PC-3 (cell line): ENCODE measurements at regions not wholly inside any gene's neighbourhood (a gene's known extent, or its start where the extent isn't known, plus 50 kb on each side); places are given as distances from the start of the nearest gene placed in this dataset.

Experiments
- ATAC-seq: fragments of 200-7000 bp; cut with Tn5 transposase; 2 replicates; pipeline ENCODE4 v1.9.1; 2020; ENCODE audit warnings: mild to moderate bottlenecking, moderate library complexity
- BruUV-seq: library from RNA; stranded (reverse); fragments of 400-500 nt; replicated peaks from 2 replicates; lab custom pipeline; 2021; lab: Mats Ljungman, UMichigan
- CTCF ChIA-PET: fragments of 300-600 bp; sonication (Branson Sonifier 250); formaldehyde crosslinking; loops from one replicate; lab custom pipeline; 2022; ENCODE audit warnings: antibody characterized with exemption; lab: Charles Lee
- POLR2A ChIA-PET: fragments of 300-600 bp; sonication (Branson Sonifier 250); formaldehyde crosslinking; loops from one replicate; lab custom pipeline; 2022; ENCODE audit warnings: antibody characterized with exemption; ENCODE audit not compliant: unreplicated experiment; lab: Charles Lee
- DNase-seq: peaks from one replicate; pipeline ENCODE4 v3.0.0-alpha.2; 2015
- H2AFZ ChIP-seq: fragments of 300-600 bp; sonication (generic); 2 replicates; pipeline ENCODE4 v1.6.0; 2016; ENCODE audit warnings: antibody characterized with exemption, low read length
- H3F3A ChIP-seq: fragments of 300-600 bp; sonication (generic); one replicate; pipeline ENCODE4 v1.6.0; 2017; ENCODE audit warnings: antibody characterized with exemption, low read length, control low read depth, mild to moderate bottlenecking; ENCODE audit not compliant: unreplicated experiment
- H3K27ac ChIP-seq: fragments of 300-600 bp; sonication (generic); 2 replicates; pipeline ENCODE4 v1.5.1; 2016; ENCODE audit warnings: mild to moderate bottlenecking, low read length
- H3K27me3 ChIP-seq: fragments of 300-600 bp; sonication (generic); 2 replicates; pipeline ENCODE4 v1.6.1; 2016; ENCODE audit warnings: low read length, mixed read lengths
- H3K36me3 ChIP-seq: fragments of 300-600 bp; sonication (generic); 2 replicates; pipeline ENCODE4 v1.6.1; 2016; ENCODE audit warnings: low read depth, mixed run types, low read length, mixed read lengths
- H3K4me1 ChIP-seq: fragments of 300-600 bp; sonication (generic); 2 replicates; pipeline ENCODE4 v1.5.1; 2016; ENCODE audit warnings: low read length; ENCODE audit not compliant: insufficient read depth
- H3K4me2 ChIP-seq: fragments of 300-600 bp; sonication (generic); 2 replicates; pipeline ENCODE4 v1.6.0; 2016; ENCODE audit warnings: low read length
- H3K4me3 ChIP-seq: fragments of 300-600 bp; sonication (generic); 2 replicates; pipeline ENCODE4 v1.5.1; 2016; ENCODE audit warnings: mild to moderate bottlenecking, low read length, mixed read lengths
- H3K79me2 ChIP-seq: fragments of 300-600 bp; sonication (generic); 2 replicates; pipeline ENCODE4 v1.6.1; 2017; ENCODE audit warnings: low read length, mixed read lengths
- H3K9ac ChIP-seq: fragments of 300-600 bp; sonication (generic); 2 replicates; pipeline ENCODE4 v1.6.0; 2016; ENCODE audit warnings: mild to moderate bottlenecking, low read length
- H3K9me2 ChIP-seq: fragments of 300-600 bp; sonication (generic); replicated peaks from 2 replicates; pipeline ENCODE4 v1.6.1; 2016; ENCODE audit warnings: mixed run types, low read length, mixed read lengths
- H3K9me3 ChIP-seq: fragments of 300-600 bp; sonication (generic); 2 replicates; pipeline ENCODE4 v1.6.1; 2016; ENCODE audit warnings: low read length, mixed read lengths
- H4K20me1 ChIP-seq: fragments of 300-600 bp; sonication (generic); 2 replicates; pipeline ENCODE4 v1.6.1; 2016; ENCODE audit warnings: low read length, mixed read lengths
- CTCF ChIP-seq: fragments of 300-600 bp; sonication (generic); conservative IDR thresholded peaks from 2 replicates; pipeline ENCODE4 v1.5.1; 2017; ENCODE audit warnings: antibody characterized with exemption, low read depth, mild to moderate bottlenecking, low read length
- EZH2 ChIP-seq: fragments of 300-600 bp; sonication (generic); IDR thresholded peaks from one replicate; pipeline ENCODE4 v1.6.1; 2017; ENCODE audit warnings: antibody characterized with exemption, mild to moderate bottlenecking, low read length; ENCODE audit not compliant: unreplicated experiment
- EZH2phosphoT487 ChIP-seq: fragments of 300-600 bp; sonication (generic); IDR thresholded peaks from 2 replicates; pipeline ENCODE4 v1.6.1; 2018; ENCODE audit warnings: mild to moderate bottlenecking, antibody characterized with exemption, low read length, borderline replicate concordance
- intact Hi-C: fragments of 100-400 bp; cut with micrococcal nuclease; formaldehyde crosslinking; loops from 2 replicates; pipeline ENCODE4 v1.9.0; 2023

DNA sequence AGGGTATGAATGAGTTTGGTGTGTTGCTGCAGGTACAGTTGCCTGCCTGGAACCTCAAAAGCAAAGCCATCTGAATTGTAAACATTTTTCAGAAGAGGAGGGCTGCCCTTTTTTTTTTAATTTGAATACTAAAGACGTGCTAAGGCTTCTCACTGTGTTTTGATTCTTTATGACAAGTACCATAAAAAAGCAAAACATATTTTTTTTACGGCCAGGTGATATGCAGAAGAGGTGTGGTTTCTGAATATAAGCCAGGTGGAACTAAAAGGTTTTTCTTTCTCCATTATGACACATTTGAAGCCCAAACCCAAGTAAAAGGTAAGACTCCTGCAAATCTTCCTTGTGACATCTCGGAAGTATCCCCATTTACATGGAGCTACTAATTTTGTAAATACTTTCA is 246.3 kb downstream of the IRS1 start:
- Histone ChIP-seq H3K4me2 (no peak overlapping the region), H3K79me2 (no peaks in the 10 kb centered on the region), H3K9ac (no peak overlapping the region), H3K4me1 (peaks cover 14% of the 10 kb centered on the region), H3K27ac (no peak overlapping the region), H3K36me3 (no peaks in the 10 kb centered on the region), H3K27me3 (no peaks in the 10 kb centered on the region), H3K9me2 (no peaks in the 10 kb centered on the region), H4K20me1 (no peaks in the 10 kb centered on the region), H3K9me3 (no peaks in the 10 kb centered on the region), H2AFZ (no peak overlapping the region), H3F3A (no peaks in the 10 kb centered on the region), H3K4me3 (no peak overlapping the region)
- intact Hi-C loops: no loop called here
- BruUV-seq: no TSS peak
- TF ChIP-seq EZH2phosphoT487 (no peak), CTCF (no peak), EZH2 (no peak)
- ChIA-PET POLR2A (no interaction called here), CTCF (no interaction called here)
- ATAC-seq: no peak
- no peak for DNase-seq

- no peaks in the 10 kb centered on the region for H3K9me3 ChIP-seq
- no peak for ATAC-seq
- no peak overlapping the region for H3K9ac ChIP-seq
- H3K4me3 ChIP-seq: no peak overlapping the region
- peaks cover 14% of the 10 kb centered on the region for H3K4me1 ChIP-seq
- DNase-seq: no peak
- CTCF ChIA-PET: no interaction called here
- POLR2A ChIA-PET: no interaction called here
- intact Hi-C loops: no loop called here
- H3K36me3 ChIP-seq: no peaks in the 10 kb centered on the region
- TF ChIP-seq EZH2 (no peak), CTCF (no peak), EZH2phosphoT487 (no peak)
- BruUV-seq: no TSS peak
- no peak overlapping the region for H3K27ac ChIP-seq
- no peaks in the 10 kb centered on the region for H3K9me2 ChIP-seq
- H4K20me1 ChIP-seq: no peaks in the 10 kb centered on the region
- H3F3A ChIP-seq: no peaks in the 10 kb centered on the region
- H3K27me3 ChIP-seq: no peaks in the 10 kb centered on the region
- no peak overlapping the region for H3K4me2 ChIP-seq
- no peak overlapping the region for H2AFZ ChIP-seq
- no peaks in the 10 kb centered on the region for H3K79me2 ChIP-seq
Measured at GRCh38 chr2:226552571-226553285, 246.9 kb downstream of the IRS1 start.

DNA sequence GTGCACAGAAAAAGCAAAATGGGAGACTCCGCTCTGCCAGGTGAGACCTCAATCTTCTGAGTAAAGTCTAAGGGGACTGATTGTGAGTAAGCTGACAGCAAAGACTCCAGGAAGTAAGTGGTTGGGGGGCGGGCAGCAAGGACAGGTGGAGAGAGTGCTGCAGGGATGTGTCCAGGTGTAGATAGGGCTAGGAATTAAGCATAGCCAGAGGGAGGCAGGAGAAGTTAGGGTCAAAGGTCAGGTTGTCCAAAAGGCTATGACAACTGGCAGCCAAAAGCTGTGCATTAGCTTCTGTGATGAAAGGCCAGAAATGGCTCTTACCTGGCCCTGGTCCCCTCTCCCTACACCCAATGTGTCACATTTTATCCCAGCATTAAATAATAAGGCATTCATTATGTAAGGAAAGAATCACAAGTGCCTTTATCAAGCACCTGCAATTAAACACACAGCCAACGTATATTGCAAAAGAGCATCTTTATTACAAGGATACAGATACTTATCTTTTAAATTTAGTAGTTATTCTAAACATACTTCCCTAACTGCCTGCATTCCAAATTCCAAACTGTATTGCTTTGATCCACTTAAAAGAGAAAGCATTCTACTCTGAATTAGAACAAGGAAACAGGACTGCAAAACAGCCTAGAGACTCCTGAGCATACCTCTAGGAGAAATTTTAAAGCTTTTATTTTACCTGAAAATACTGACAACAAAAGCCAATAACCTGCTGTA is 247.9 kb downstream of the IRS1 start:
- CTCF ChIA-PET: no interaction called here
- no peak for DNase-seq
- POLR2A ChIA-PET: interaction anchor here (0.7 kb wide), 1 partner anchor 246 kb away, joined by 4 read pairs; no protein-coding TSS in a partner anchor

More for the DNA sequence above, 247.9 kb downstream of the IRS1 start:
- Histone ChIP-seq H3K9ac (no peak overlapping the region; the same call in 1 of the 2 replicates), H3F3A (no peaks in the 10 kb centered on the region), H3K4me2 (peak overlapping the region; percentile 19), H3K9me3 (no peaks in the 10 kb centered on the region), H3K4me1 (peaks cover 14% of the 10 kb centered on the region), H3K27me3 (no peaks in the 10 kb centered on the region), H3K4me3 (no peak overlapping the region), H3K27ac (peak overlapping the region; percentile 63), H3K9me2 (no peaks in the 10 kb centered on the region), H3K36me3 (no peaks in the 10 kb centered on the region), H2AFZ (peak overlapping the region; percentile 66; the same call in 1 of the 2 replicates), H4K20me1 (no peaks in the 10 kb centered on the region), H3K79me2 (no peaks in the 10 kb centered on the region)
- no peak for ATAC-seq
- BruUV-seq: no TSS peak
- intact Hi-C loops: no loop called here
- TF ChIP-seq EZH2phosphoT487 (no peak), EZH2 (no peak), CTCF (no peak)
